ENCODE measurements at regions not wholly inside any gene's neighbourhood (a gene's known extent, or its start where the extent isn't known, plus 50 kb on each side); places are given as distances from the start of the nearest gene placed in this dataset.

DNA sequence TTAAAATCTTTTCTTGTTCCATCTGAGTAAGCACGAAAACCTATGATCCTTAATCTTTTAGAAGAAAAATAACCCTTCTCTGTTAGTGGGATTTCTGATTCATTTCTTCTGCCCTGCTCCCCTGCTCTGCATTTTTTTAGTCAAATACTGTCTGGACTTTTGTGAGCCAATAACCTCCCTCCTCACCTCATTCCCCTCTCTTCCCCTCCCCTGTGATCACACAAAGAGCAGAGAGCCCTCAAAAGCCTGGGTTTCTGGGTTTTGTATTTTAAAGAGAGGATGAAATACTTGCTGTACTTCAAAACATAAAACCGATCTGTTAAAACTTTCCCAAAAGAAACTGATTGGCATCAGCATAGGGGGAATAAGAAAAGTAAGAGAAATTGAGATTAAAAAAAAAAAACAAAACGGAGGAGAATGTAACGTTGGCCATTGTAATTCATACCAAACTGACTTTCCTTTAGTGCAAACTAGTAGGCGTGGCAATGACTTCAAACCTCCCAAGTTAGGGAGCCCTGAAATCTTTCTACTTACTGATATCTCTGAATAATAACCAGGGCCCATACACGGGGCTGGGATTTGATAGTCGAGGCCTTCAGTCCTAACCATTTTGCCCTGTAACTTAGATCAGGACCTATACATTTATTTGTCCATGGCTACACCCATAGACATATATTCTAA, 232.9 kb downstream of the TM9SF2 start:
- Histone ChIP-seq H3K27me3 (no peaks in the 10 kb centered on the region), H3K27ac (no peak overlapping the region), H3K9me3 (no peaks in the 10 kb centered on the region), H3K36me3 (no peaks in the 10 kb centered on the region), H3K4me3 (no peak overlapping the region), H3K4me1 (no peaks in the 10 kb centered on the region)
- WGBS, 5 donors = 47 to 67% (median 59%) methylated on average over 7 of the region's 7 CpGs
- TF ChIP-seq, protein P1, sequence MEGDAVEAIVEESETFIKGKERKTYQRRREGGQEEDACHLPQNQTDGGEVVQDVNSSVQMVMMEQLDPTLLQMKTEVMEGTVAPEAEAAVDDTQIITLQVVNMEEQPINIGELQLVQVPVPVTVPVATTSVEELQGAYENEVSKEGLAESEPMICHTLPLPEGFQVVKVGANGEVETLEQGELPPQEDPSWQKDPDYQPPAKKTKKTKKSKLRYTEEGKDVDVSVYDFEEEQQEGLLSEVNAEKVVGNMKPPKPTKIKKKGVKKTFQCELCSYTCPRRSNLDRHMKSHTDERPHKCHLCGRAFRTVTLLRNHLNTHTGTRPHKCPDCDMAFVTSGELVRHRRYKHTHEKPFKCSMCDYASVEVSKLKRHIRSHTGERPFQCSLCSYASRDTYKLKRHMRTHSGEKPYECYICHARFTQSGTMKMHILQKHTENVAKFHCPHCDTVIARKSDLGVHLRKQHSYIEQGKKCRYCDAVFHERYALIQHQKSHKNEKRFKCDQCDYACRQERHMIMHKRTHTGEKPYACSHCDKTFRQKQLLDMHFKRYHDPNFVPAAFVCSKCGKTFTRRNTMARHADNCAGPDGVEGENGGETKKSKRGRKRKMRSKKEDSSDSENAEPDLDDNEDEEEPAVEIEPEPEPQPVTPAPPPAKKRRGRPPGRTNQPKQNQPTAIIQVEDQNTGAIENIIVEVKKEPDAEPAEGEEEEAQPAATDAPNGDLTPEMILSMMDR (IDR thresholded peaks at IDR 0.05) = no peak
- intact Hi-C loops (cut with DNase I; ENCODE audit: low total_unique reads) = no loop called here
- no peak for DNase-seq

GRCh38 chr13:99733346-99733745, 232.1 kb downstream of the TM9SF2 start:
- H3K4me1 ChIP-seq = no peaks in the 10 kb centered on the region
- no peaks in the 10 kb centered on the region for H3K36me3 ChIP-seq
- TF ChIP-seq, protein P1 (IDR thresholded peaks at IDR 0.05) = no peak
- TF ChIP-seq POLR2A (IDR thresholded peaks at IDR 0.05) (no peak), EP300 (IDR thresholded peaks at IDR 0.05) (no peak)
- no peak overlapping the region for H3K27ac ChIP-seq
- intact Hi-C loops (cut with DNase I; ENCODE audit: low total_unique reads) = no loop called here
- H3K27me3 ChIP-seq = no peaks in the 10 kb centered on the region
- no peak overlapping the region for H3K4me3 ChIP-seq
- H3K9me3 ChIP-seq = no peaks in the 10 kb centered on the region
- no peak for DNase-seq
- WGBS, 5 donors = 75 to 82% (median 77%) methylated on average over 7 of the region's 7 CpGs

DNA sequence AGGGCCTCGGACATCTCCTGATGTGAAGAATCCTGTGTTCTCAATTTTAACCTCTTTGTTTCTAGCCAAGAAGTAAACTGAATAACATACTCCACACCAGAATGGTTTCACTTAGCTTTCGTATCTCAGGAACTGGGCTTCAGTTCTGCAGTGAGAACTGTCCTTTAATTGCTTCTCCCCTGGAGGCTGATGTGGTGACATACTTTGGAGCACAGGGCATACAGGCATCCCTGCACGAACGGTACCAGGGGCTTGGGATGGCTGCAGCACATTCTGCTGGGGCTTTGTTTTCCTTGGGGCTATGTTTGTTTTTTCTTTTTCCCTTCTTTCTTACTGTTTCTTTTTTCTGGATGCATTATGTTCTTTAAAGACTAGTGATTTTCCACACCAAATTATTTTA, 230.5 kb downstream of the TM9SF2 start:
- Histone ChIP-seq H3K4me1 (no peaks in the 10 kb centered on the region), H3K36me3 (no peaks in the 10 kb centered on the region), H3K27ac (no peak overlapping the region), H3K9me3 (no peaks in the 10 kb centered on the region), H3K27me3 (no peaks in the 10 kb centered on the region), H3K4me3 (no peak overlapping the region)
- intact Hi-C loops (cut with DNase I; ENCODE audit: low total_unique reads) = no loop called here
- 51 to 76% (median 72%) methylated on average over 4 of the region's 4 CpGs for WGBS, 5 donors
- TF ChIP-seq EP300 (IDR thresholded peaks at IDR 0.05) (no peak), POLR2AphosphoS5 (IDR thresholded peaks at IDR 0.05) (no peak), POLR2A (IDR thresholded peaks at IDR 0.05) (no peak)
- TF ChIP-seq, protein P1 (IDR thresholded peaks at IDR 0.05) = no peak
- DNase-seq = no peak

DNA sequence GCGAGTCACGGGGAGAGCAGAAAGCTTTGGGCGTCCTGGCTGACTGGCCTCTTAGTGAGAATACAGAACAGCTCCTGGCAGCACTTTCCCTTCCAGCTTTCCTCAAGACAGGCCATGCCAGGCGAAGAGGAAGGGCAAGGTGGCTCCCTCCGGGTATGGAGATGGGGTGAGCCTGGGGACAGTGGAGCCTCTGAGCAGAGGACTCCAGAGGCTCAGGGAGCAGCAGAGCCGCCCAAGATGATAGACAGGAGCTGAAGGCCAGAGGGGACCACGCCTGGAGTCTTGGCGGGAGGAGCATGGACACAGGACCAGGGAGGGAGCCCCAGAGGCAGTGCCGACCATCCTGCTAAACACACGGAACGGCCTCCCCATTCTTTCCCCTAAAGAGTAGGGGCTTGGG, 229.1 kb downstream of the TM9SF2 start:
- no peaks in the 10 kb centered on the region for H3K4me1 ChIP-seq
- WGBS, 5 donors = 91 to 93% (median 93%) methylated on average over 11 of the region's 11 CpGs
- H3K9me3 ChIP-seq = no peaks in the 10 kb centered on the region

More for the DNA sequence above, 229.1 kb downstream of the TM9SF2 start:
- Histone ChIP-seq H3K27me3 (no peaks in the 10 kb centered on the region), H3K27ac (no peak overlapping the region), H3K36me3 (no peaks in the 10 kb centered on the region), H3K4me3 (no peak overlapping the region)
- DNase-seq = no peak
- intact Hi-C loops (cut with DNase I; ENCODE audit: low total_unique reads) = no loop called here
- TF ChIP-seq, protein P1 (IDR thresholded peaks at IDR 0.05) = no peak
